Kidney epithelial cell (primary cell): ENCODE measurements at regions not wholly inside any gene's neighbourhood (a gene's known extent, or its start where the extent isn't known, plus 50 kb on each side); places are given as distances from the start of the nearest gene placed in this dataset.

ENCODE experiments used
- DNase-seq: peaks from one replicate; pipeline ENCODE4 v3.0.0-alpha.2; 2010; ENCODE audit warnings: low read depth
- H3K27me3 ChIP-seq: 2 replicates; pipeline ENCODE4 v1.6.0; 2011; ENCODE audit warnings: low read length; ENCODE audit not compliant: control insufficient read depth, insufficient read depth
- H3K36me3 ChIP-seq: 2 replicates; pipeline ENCODE4 v1.5.1; 2011; ENCODE audit warnings: low read length; ENCODE audit not compliant: control insufficient read depth, insufficient read depth
- H3K4me3 ChIP-seq: 2 replicates; pipeline ENCODE4 v1.5.1; 2011; ENCODE audit warnings: low read depth, mild to moderate bottlenecking, control low read depth, low read length
- CTCF ChIP-seq: IDR thresholded peaks from 2 replicates; pipeline ENCODE4 v1.5.1; 2011; ENCODE audit warnings: mild to moderate bottlenecking, moderate library complexity, low read length, control low read depth, inconsistent platforms; ENCODE audit not compliant: insufficient read depth, poor library complexity, severe bottlenecking

DNA sequence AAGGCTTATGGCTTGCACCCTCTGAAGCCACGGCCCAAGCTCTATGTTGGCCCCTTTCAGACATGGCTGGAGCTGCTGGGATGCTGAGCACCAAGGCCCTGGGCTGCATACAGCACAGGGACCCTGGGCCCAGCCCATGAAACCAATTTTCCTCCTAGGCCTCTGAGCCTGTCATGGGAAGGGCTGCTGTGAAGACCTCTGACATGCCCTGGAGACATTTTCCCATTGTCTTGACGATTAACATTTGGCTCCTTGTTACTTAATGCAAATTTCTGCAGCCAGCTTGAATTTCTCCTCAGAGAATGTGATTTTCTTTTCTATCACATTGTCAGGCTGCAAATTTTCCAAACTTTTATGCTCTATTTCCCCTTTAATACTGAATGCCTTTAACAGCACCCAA is 844.7 kb downstream of the PCDH18 start:
- DNase-seq: no peak
- no peak for TF ChIP-seq CTCF
- H3K27me3 ChIP-seq: no peaks in the 10 kb centered on the region
- no peak overlapping the region for H3K4me3 ChIP-seq
- no peaks in the 10 kb centered on the region for H3K36me3 ChIP-seq

DNA sequence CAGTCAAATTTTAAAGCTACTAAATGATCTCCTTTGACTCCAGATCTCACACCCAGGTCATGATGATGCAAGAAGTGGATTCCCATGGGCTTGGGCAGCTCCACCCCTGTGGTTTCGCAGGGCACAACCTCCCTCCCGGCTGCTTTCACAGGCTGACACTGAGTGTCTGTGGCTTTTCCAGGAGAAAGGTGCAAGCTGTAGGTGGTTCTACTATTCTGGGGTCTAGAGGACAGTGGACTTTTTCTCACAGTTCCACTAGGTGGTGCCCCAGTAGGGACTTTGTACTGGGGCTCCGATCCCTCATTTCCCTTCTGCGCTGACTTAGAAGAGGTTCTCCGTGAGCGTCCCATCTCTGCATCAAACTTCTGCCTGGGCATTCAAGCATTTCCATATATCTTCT is 845.2 kb downstream of the PCDH18 start:
- TF ChIP-seq CTCF: no peak
- DNase-seq: no peak

GRCh38 chr4:136680761-136681160 is 851.5 kb downstream of the PCDH18 start:
- Histone ChIP-seq H3K4me3 (no peak overlapping the region), H3K27me3 (no peaks in the 10 kb centered on the region), H3K36me3 (no peaks in the 10 kb centered on the region)
- DNase-seq: no peak
- no peak for TF ChIP-seq CTCF

More for the DNA sequence above, 845.2 kb downstream of the PCDH18 start:
- Histone ChIP-seq H3K4me3 (no peak overlapping the region), H3K27me3 (no peaks in the 10 kb centered on the region), H3K36me3 (no peaks in the 10 kb centered on the region)

GRCh38 chr4:136680271-136680670 is 852.0 kb downstream of the PCDH18 start:
- DNase-seq: no peak

DNA sequence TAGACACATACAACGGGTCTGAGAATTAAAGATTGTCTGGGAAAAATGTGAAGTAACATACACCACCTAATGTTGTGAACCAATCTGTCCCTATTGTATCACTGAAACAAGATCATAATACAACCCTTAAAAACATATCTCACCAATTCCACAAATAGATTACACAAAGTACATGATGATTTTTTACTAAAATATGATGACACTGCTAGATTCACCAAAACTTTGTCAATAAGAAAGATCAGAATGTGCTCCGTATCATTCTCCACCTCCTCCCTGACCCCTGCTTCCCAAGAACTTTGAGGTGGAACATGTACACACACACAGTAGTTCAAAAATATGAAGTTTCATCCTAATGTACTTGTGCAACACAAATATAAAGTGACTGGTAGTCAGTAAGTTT is 862.0 kb downstream of the PCDH18 start:
- H3K27me3 ChIP-seq: no peaks in the 10 kb centered on the region
- no peaks in the 10 kb centered on the region for H3K36me3 ChIP-seq
- DNase-seq: no peak
- no peak for TF ChIP-seq CTCF
- no peak overlapping the region for H3K4me3 ChIP-seq

More at GRCh38 chr4:136680271-136680670, 852.0 kb downstream of the PCDH18 start:
- no peak for TF ChIP-seq CTCF
- no peaks in the 10 kb centered on the region for H3K36me3 ChIP-seq
- no peak overlapping the region for H3K4me3 ChIP-seq
- H3K27me3 ChIP-seq: no peaks in the 10 kb centered on the region

DNA sequence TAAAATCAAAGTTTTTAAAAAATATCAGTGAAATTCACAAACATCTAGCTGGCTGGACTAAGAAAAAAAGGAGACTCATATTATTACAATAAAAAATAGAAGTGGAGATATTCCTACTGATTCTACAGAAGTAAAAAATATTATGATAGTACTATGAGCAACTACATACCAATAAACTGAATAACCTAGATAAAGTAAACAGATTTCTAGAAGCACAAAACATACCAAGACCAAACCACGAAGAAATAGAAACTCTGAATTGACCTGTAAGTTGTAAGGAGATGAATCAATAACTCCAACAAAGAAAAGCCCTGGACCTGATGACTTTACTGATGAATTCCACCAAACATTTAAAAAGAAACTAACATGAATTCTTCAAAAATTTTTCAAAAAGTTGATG is 867.3 kb downstream of the PCDH18 start:
- no peak overlapping the region for H3K4me3 ChIP-seq
- no peak for DNase-seq
- H3K36me3 ChIP-seq: no peaks in the 10 kb centered on the region
- no peak for TF ChIP-seq CTCF
- no peaks in the 10 kb centered on the region for H3K27me3 ChIP-seq
